Natural killer cell (primary cell): ENCODE measurements at regions not wholly inside any gene's neighbourhood (a gene's known extent, or its start where the extent isn't known, plus 50 kb on each side); places are given as distances from the start of the nearest gene placed in this dataset.
A peak's percentile ranks its signal among the peaks of the same experiment; 100 is the strongest.

Source experiments
- ATAC-seq, 3 donors: fragments of 150-1000 bp in 2 of 3; fragments of 200-7000 bp in 1 of 3; cut with Tn5 transposase; 1 replicate in 1 of 3; 2 replicates in 2 of 3; pipeline ENCODE4 v1.10.0; 2021; ENCODE audit warnings: mild to moderate bottlenecking in 2 of 3, moderate library complexity in 2 of 3
- DNase-seq, 2 donors: peaks; one replicate each; pipeline versions ENCODE4 v3.0.0 to v3.0.0-alpha.2; 2013 to 2021; ENCODE audit warnings: mixed read lengths in 1 of 2
- H3K27ac ChIP-seq: one replicate; pipeline ENCODE4 v1.5.1; 2013; ENCODE audit warnings: mild to moderate bottlenecking, low read length
- H3K27me3 ChIP-seq: one replicate; pipeline ENCODE4 v1.6.1; 2013; ENCODE audit warnings: low read length; ENCODE audit not compliant: control insufficient read depth, insufficient read depth
- H3K36me3 ChIP-seq: one replicate; pipeline ENCODE4 v1.6.1; 2013; ENCODE audit warnings: low read length; ENCODE audit not compliant: control insufficient read depth, insufficient read depth
- H3K4me1 ChIP-seq: one replicate; pipeline ENCODE4 v1.6.1; 2013; ENCODE audit warnings: low read length; ENCODE audit not compliant: control insufficient read depth, insufficient read depth
- H3K4me3 ChIP-seq: one replicate; pipeline ENCODE4 v1.5.1; 2013; ENCODE audit warnings: low read length
- H3K9me3 ChIP-seq: one replicate; pipeline ENCODE4 v1.6.1; 2013; ENCODE audit warnings: low read length; ENCODE audit not compliant: control insufficient read depth, insufficient read depth
- H3K27ac Mint-ChIP-seq, 2 donors: one replicate each; pipeline ENCODE4 v1.8.0; 2022; ENCODE audit warnings: mild to moderate bottlenecking in 2 of 2, mixed read lengths in 2 of 2, moderate library complexity in 1 of 2
- H3K27me3 Mint-ChIP-seq, 2 donors: one replicate each; pipeline ENCODE4 v1.8.0; 2022; ENCODE audit warnings: low read depth in 2 of 2, mixed read lengths in 2 of 2
- H3K36me3 Mint-ChIP-seq: one replicate; pipeline ENCODE4 v1.8.0; 2022; ENCODE audit warnings: mixed read lengths
- H3K4me1 Mint-ChIP-seq, 2 donors: one replicate each; pipeline ENCODE4 v1.8.0; 2022; ENCODE audit warnings: mixed read lengths in 2 of 2
- H3K4me3 Mint-ChIP-seq: one replicate; pipeline ENCODE4 v1.8.0; 2022; ENCODE audit warnings: mild to moderate bottlenecking, moderate library complexity, mixed read lengths
- H3K9me3 Mint-ChIP-seq, 2 donors: one replicate each; pipeline ENCODE4 v1.8.0; 2022; ENCODE audit warnings: mixed read lengths in 2 of 2
- CTCF ChIP-seq: fragments of 200-600 bp; IDR thresholded peaks from one replicate; pipeline ENCODE4 v1.8.0; 2022; ENCODE audit warnings: antibody characterized with exemption
- WGBS: methylation state at CpG from one replicate; pipeline ENCODE4 v1.1.7; 2013; ENCODE audit warnings: missing lambda C conversion rate; ENCODE audit not compliant: insufficient coverage; 5-methylcytosine and 5-hydroxymethylcytosine counted together
- intact Hi-C: fragments of 100-400 bp; cut with micrococcal nuclease; formaldehyde crosslinking; loops from one replicate; pipeline ENCODE4 v1.14.2; 2022

GRCh38 chrX:20414762-20415445, 148.2 kb upstream of the RPS6KA3 start:
- ATAC-seq (peak in 2 of 3 donors; percentile 27 to 30), DNase-seq (peak in 1 of 2 donors; percentile 10)
- H3K4me1 Mint-ChIP-seq: peaks cover 31 to 38% of the 10 kb centered on the region in 2 donors

GRCh38 chrX:20414066-20414465, 147.4 kb upstream of the RPS6KA3 start:
- no peaks in the 10 kb centered on the region for H3K36me3 Mint-ChIP-seq
- Histone ChIP-seq H3K9me3 (no peaks in the 10 kb centered on the region), H3K27me3 (no peaks in the 10 kb centered on the region), H3K4me1 (peaks cover 47% of the 10 kb centered on the region), H3K4me3 (no peak overlapping the region), H3K27ac (peak overlapping the region; percentile 86), H3K36me3 (no peaks in the 10 kb centered on the region)
- no peaks in the 10 kb centered on the region for H3K27me3 Mint-ChIP-seq
- H3K9me3 Mint-ChIP-seq: no peaks in the 10 kb centered on the region
- peak overlapping the region; percentile 90 to 94 for H3K27ac Mint-ChIP-seq
- intact Hi-C loops: no loop called here
- peak in 1 of 2 donors; percentile 14 for DNase-seq
- no peak for ATAC-seq
- peaks cover 31 to 38% of the 10 kb centered on the region in 2 donors for H3K4me1 Mint-ChIP-seq
- TF ChIP-seq CTCF: no peak
- 64% methylated on average over 2 of the region's 2 CpGs for WGBS
- H3K4me3 Mint-ChIP-seq: no peak overlapping the region

More at GRCh38 chrX:20414762-20415445, 148.2 kb upstream of the RPS6KA3 start:
- 73% methylated on average over 9 of the region's 9 CpGs for WGBS
- Mint-ChIP-seq H3K4me3 (no peak overlapping the region), H3K27ac (peak overlapping the region; percentile 90 to 94), H3K27me3 (no peaks in the 10 kb centered on the region), H3K36me3 (no peaks in the 10 kb centered on the region), H3K9me3 (no peaks in the 10 kb centered on the region)
- H3K27ac ChIP-seq: peak overlapping the region; percentile 86
- intact Hi-C loops: no loop called here
- TF ChIP-seq CTCF: no peak
- no peaks in the 10 kb centered on the region for H3K9me3 ChIP-seq
- H3K27me3 ChIP-seq: no peaks in the 10 kb centered on the region
- H3K4me1 ChIP-seq: peaks cover 51% of the 10 kb centered on the region
- no peaks in the 10 kb centered on the region for H3K36me3 ChIP-seq
- H3K4me3 ChIP-seq: no peak overlapping the region

- H3K4me3 Mint-ChIP-seq: peak overlapping the region; percentile 79
- DNase-seq (peak; percentile 30 to 81), ATAC-seq (peak; percentile 81 to 90 (median 89))
- Histone ChIP-seq H3K27me3 (no peaks in the 10 kb centered on the region), H3K27ac (peak overlapping the region; percentile 86), H3K9me3 (no peaks in the 10 kb centered on the region), H3K4me3 (peak overlapping the region; percentile 3), H3K4me1 (peaks cover 37% of the 10 kb centered on the region), H3K36me3 (no peaks in the 10 kb centered on the region)
- no peaks in the 10 kb centered on the region for H3K36me3 Mint-ChIP-seq
- TF ChIP-seq CTCF: no peak
- no peaks in the 10 kb centered on the region for H3K9me3 Mint-ChIP-seq
- H3K4me1 Mint-ChIP-seq: peaks cover 21 to 29% of the 10 kb centered on the region in 2 donors
- intact Hi-C loops: no loop called here
- H3K27ac Mint-ChIP-seq: peak overlapping the region; percentile 90 to 94
- H3K27me3 Mint-ChIP-seq: no peaks in the 10 kb centered on the region
- WGBS: 5% methylated on average over 12 of the region's 18 CpGs
Measured at GRCh38 chrX:20412871-20413486, 146.3 kb upstream of the RPS6KA3 start.
